GM08714 (cell line): ENCODE measurements at regions not wholly inside any gene's neighbourhood (a gene's known extent, or its start where the extent isn't known, plus 50 kb on each side); places are given as distances from the start of the nearest gene placed in this dataset.

Experiments
- H3K4me3 ChIP-seq: fragments of 200-500 bp; sonication (Bioruptor generic); 2 replicates; pipeline ENCODE4 v1.5.1; 2014; ENCODE audit warnings: mild to moderate bottlenecking, low read length, inconsistent platforms
- ZNF274 ChIP-seq: IDR thresholded peaks from 2 replicates; pipeline ENCODE4 v1.6.1; 2012; ENCODE audit warnings: mild to moderate bottlenecking, low read depth, low read length

- no peak overlapping the region for H3K4me3 ChIP-seq
These were observed 52.3 kb upstream of the SNTG2 start for GRCh38 chr2:898319-898718.

GRCh38 chr2:897091-897490 lies 53.6 kb upstream of the SNTG2 start:
- no peak for TF ChIP-seq ZNF274
- H3K4me3 ChIP-seq = no peak overlapping the region

More at GRCh38 chr2:898319-898718, 52.3 kb upstream of the SNTG2 start:
- TF ChIP-seq ZNF274 = no peak

- TF ChIP-seq ZNF274 = no peak
- no peak overlapping the region for H3K4me3 ChIP-seq
These were observed 57.3 kb upstream of the SNTG2 start for GRCh38 chr2:893311-893710.

GRCh38 chr2:892892-893291 lies 57.8 kb upstream of the SNTG2 start:
- no peak for TF ChIP-seq ZNF274
- H3K4me3 ChIP-seq = no peak overlapping the region

- H3K4me3 ChIP-seq = no peak overlapping the region
- no peak for TF ChIP-seq ZNF274
These were observed 58.2 kb upstream of the SNTG2 start for GRCh38 chr2:892401-892800.

GRCh38 chr2:891734-892133 lies 58.9 kb upstream of the SNTG2 start:
- no peak overlapping the region for H3K4me3 ChIP-seq

GRCh38 chr2:890791-891190 lies 59.9 kb upstream of the SNTG2 start:
- no peak for TF ChIP-seq ZNF274
- no peak overlapping the region for H3K4me3 ChIP-seq

More at GRCh38 chr2:891734-892133, 58.9 kb upstream of the SNTG2 start:
- no peak for TF ChIP-seq ZNF274

GRCh38 chr2:890214-890613 lies 60.4 kb upstream of the SNTG2 start:
- TF ChIP-seq ZNF274 = no peak
- H3K4me3 ChIP-seq = no peak overlapping the region

- no peak overlapping the region for H3K4me3 ChIP-seq
- TF ChIP-seq ZNF274 = no peak
These were observed 61.6 kb upstream of the SNTG2 start for GRCh38 chr2:888906-889566.

- H3K4me3 ChIP-seq = no peak overlapping the region
- TF ChIP-seq ZNF274 = no peak
These were observed 62.3 kb upstream of the SNTG2 start for GRCh38 chr2:888211-888801.

GRCh38 chr2:887639-888038 lies 63.0 kb upstream of the SNTG2 start:
- TF ChIP-seq ZNF274 = no peak
- H3K4me3 ChIP-seq = no peak overlapping the region

GRCh38 chr2:886072-887022 lies 64.3 kb upstream of the SNTG2 start:
- no peak for TF ChIP-seq ZNF274
- no peak overlapping the region for H3K4me3 ChIP-seq

GRCh38 chr2:885230-886071 lies 65.2 kb upstream of the SNTG2 start:
- H3K4me3 ChIP-seq = no peak overlapping the region
- no peak for TF ChIP-seq ZNF274
